ENCODE measurements at regions not wholly inside any gene's neighbourhood (a gene's known extent, or its start where the extent isn't known, plus 50 kb on each side); places are given as distances from the start of the nearest gene placed in this dataset.

GRCh38 chr1:189435398-189435797, 1042.3 kb downstream of the BRINP3 start:
- DNase-seq (ENCODE audit: low spot score) = no peak

GRCh38 chr1:189438808-189439207, 1038.9 kb downstream of the BRINP3 start:
- peak; percentile 3 for DNase-seq (ENCODE audit: low spot score)

GRCh38 chr1:189463166-189463565, 1014.5 kb downstream of the BRINP3 start:
- peak; percentile 11 for DNase-seq (ENCODE audit: low spot score)

GRCh38 chr1:189496768-189497167, 980.9 kb downstream of the BRINP3 start:
- DNase-seq (ENCODE audit: low spot score) = no peak

GRCh38 chr1:189499736-189500135, 977.9 kb downstream of the BRINP3 start:
- no peak for DNase-seq (ENCODE audit: low spot score)

GRCh38 chr1:189500778-189501177, 976.9 kb downstream of the BRINP3 start:
- no peak for DNase-seq (ENCODE audit: low spot score)

GRCh38 chr1:189510827-189511226, 966.8 kb downstream of the BRINP3 start:
- DNase-seq (ENCODE audit: low spot score) = no peak

GRCh38 chr1:189513091-189513490, 964.6 kb downstream of the BRINP3 start:
- DNase-seq (ENCODE audit: low spot score) = no peak

GRCh38 chr1:189522441-189522840, 955.2 kb downstream of the BRINP3 start:
- DNase-seq (ENCODE audit: low spot score) = no peak

- no peak for DNase-seq (ENCODE audit: low spot score)
Measured at GRCh38 chr1:189524501-189524900, 953.2 kb downstream of the BRINP3 start.

GRCh38 chr1:189530162-189530561, 947.5 kb downstream of the BRINP3 start:
- DNase-seq (ENCODE audit: low spot score) = no peak

- no peak for DNase-seq (ENCODE audit: low spot score)
Measured at GRCh38 chr1:189538271-189538670, 939.4 kb downstream of the BRINP3 start.

- no peak for DNase-seq (ENCODE audit: low spot score)
Measured at GRCh38 chr1:189550498-189550897, 927.2 kb downstream of the BRINP3 start.

- DNase-seq (ENCODE audit: low spot score) = no peak
Measured at GRCh38 chr1:189563784-189564183, 913.9 kb downstream of the BRINP3 start.

GRCh38 chr1:189567890-189568289, 909.8 kb downstream of the BRINP3 start:
- no peak for DNase-seq (ENCODE audit: low spot score)

- no peak for DNase-seq (ENCODE audit: low spot score)
Measured at GRCh38 chr1:189596197-189596596, 881.5 kb downstream of the BRINP3 start.

- DNase-seq (ENCODE audit: low spot score) = no peak
Measured at GRCh38 chr1:189597083-189597482, 880.6 kb downstream of the BRINP3 start.

- DNase-seq (ENCODE audit: low spot score) = no peak
Measured at GRCh38 chr1:189605226-189605625, 872.4 kb downstream of the BRINP3 start.

- DNase-seq (ENCODE audit: low spot score) = no peak
Measured at GRCh38 chr1:189606047-189606446, 871.6 kb downstream of the BRINP3 start.

GRCh38 chr1:189606795-189607476, 870.7 kb downstream of the BRINP3 start:
- DNase-seq (ENCODE audit: low spot score) = no peak

- no peak for DNase-seq (ENCODE audit: low spot score)
Measured at GRCh38 chr1:189607477-189608096, 870.1 kb downstream of the BRINP3 start.

- DNase-seq (ENCODE audit: low spot score) = no peak
Measured at GRCh38 chr1:189609167-189609566, 868.5 kb downstream of the BRINP3 start.

- DNase-seq (ENCODE audit: low spot score) = peak; percentile 5
Measured at GRCh38 chr1:189616893-189617292, 860.8 kb downstream of the BRINP3 start.

Measured in umbilical cord (tissue), 1 donor.